GM18519 (cell line): ENCODE measurements at regions not wholly inside any gene's neighbourhood (a gene's known extent, or its start where the extent isn't known, plus 50 kb on each side); places are given as distances from the start of the nearest gene placed in this dataset.
"Not testable (repeated sequence)": the region's sequence is repeated elsewhere in the genome, so short reads cannot be mapped to it uniquely, and the experiment has no call there.

Experiments
- ATAC-seq: cut with Tn5 transposase; IDR thresholded peaks from one replicate; pipeline ENCODE4 v1.9.1; 2021; ENCODE audit warnings: mild to moderate bottlenecking, moderate library complexity; ENCODE audit not compliant: unreplicated experiment, low FRiP score

GRCh38 chr6:6724539-6725467, 136.3 kb downstream of the LY86 start:
- no peak for ATAC-seq

- ATAC-seq = no peak
Observed at GRCh38 chr6:6725468-6726209, 137.1 kb downstream of the LY86 start.

GRCh38 chr6:6728169-6728941, 139.8 kb downstream of the LY86 start:
- ATAC-seq = no peak

DNA sequence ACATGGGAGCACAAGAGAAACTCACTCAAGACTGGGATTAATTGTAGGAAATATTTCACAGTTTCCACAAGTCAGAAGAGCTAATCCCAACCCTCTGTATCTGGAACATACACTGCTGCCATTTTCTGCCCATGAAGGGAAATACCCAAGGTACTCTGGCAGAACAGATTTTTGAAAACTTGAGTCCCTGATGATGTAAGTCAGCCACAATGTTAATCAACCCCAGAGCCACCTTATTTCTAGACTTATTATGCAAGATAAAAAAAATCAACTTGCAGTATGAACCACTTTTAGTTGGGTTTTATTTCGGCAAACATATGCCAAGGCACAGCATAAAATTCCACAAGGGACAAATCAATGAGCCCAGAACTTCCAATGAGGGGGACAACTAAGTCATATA, 141.5 kb downstream of the LY86 start:
- ATAC-seq = no peak

DNA sequence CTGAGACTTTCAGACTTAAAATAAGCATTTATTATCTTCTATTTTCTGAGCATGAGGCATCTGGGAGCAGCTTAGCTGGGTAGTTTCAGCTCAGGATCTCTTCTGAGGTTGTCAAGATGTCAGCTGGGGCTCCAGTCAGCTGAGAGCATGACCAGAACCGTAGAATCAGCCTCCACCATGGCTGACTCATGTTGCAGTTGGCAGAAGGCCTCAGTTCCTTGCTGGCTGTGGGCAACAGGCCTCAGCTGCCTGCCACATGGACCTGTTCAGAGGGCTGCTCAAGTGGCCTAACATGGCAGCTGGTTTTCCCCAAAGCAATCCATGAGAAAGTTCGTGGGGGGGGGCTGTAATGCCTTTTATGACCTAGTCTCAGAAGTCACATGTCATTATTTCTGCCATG, 142.3 kb downstream of the LY86 start:
- ATAC-seq = no peak

GRCh38 chr6:6734479-6735465, 146.3 kb downstream of the LY86 start:
- ATAC-seq = no peak

DNA sequence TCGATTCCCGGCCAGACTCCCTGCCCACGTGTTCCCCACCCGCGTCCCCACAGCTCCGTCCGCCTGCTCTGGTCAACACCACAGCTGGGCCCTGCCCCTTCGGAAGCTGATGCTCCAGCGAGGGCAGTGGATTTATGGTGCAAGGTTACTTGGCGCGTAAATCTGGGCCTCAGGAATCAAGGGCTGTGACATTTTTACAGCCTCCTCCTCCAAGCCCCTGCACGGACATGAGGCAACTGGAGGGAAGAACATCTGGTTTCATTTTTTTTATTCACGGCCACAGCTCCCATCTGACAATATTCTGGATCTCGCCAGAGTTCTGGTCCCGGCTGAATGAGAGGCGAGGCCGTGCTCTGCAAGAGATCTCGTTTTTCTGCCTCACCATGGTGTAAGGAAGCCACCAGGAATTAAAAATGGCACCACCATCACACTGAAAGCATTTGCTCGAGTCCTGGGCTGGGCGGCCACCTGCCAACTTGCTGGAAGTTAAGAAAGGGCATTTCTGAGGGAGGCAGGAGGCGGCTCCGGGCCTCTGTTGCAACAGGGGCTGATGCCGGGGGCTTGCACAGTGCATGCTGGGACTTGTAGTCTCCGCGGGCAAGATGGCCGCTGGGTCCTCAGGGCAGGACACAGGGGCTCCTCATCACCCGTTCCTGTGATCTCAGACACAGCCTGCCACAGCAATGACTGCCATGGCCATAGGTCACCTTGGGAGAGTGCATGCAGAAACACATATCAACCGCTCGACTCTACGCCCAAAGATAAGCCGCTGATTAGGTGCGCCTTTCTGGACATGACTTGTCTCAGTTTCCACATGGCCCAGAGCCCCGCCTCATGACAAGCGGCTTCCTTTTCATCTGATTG, 148.5 kb downstream of the LY86 start:
- ATAC-seq = no peak

- ATAC-seq = no peak
Observed at GRCh38 chr6:6737671-6738070, 149.2 kb downstream of the LY86 start.

DNA sequence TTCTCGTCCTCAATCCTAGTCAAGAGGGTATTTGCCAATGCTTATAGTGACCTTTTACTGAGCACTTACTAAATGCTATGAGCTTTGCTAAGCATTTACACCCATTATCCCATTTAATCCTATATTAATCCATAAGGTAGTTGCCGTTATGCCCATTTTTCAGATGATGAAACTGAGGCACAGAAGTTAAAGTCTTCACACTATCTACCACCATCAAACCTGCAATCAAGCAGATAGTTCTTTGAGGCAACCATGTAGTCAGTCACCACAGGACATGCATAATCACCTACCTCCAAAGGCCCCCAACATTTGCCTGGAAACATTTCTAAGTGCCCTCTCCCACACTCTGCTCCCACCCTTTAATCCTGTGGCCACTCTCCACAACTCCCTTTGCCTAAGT, 149.6 kb downstream of the LY86 start:
- no peak for ATAC-seq

- no peak for ATAC-seq
Observed at GRCh38 chr6:6738922-6739716, 150.6 kb downstream of the LY86 start.

DNA sequence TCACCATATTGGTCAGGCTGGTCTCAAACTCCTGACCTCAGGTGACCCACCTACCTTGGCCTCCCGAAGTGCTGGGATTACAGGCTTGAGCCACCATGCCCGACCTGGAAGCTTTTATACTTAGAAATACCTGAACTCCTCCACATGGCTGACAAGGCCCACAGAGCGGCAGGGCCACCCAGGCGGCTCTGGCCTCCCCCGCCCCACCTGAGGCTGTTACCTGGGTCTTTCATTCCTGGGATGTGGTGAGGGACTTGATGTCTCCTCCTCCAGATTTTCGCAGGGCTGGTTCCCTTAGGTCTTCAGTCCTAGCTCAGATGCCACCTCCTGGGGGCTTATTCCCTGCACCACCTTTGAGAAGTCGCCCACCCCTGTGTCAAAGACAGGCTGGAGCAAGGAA, 152.1 kb downstream of the LY86 start:
- ATAC-seq = no peak

- no peak for ATAC-seq
Observed at GRCh38 chr6:6741264-6741663, 152.7 kb downstream of the LY86 start.

DNA sequence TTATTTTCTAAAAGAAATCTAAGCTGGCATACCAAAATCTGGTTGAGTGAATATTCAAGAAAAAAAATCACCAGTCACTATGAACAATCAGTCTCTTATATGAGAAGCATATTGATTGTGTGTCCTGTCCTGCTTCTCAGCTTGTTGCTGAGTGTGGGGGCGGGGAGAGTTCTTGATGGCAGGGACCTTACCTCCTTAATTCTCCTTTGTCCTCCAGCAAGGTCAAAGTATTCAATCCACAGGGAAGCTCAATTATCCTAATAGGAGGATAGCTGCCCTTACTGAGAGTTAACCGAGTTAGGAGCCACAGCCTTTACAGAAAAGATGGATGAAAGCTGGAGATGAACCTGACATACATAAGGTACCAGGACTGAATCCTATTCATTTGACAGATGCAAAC, 154.0 kb downstream of the LY86 start:
- ATAC-seq = no peak

DNA sequence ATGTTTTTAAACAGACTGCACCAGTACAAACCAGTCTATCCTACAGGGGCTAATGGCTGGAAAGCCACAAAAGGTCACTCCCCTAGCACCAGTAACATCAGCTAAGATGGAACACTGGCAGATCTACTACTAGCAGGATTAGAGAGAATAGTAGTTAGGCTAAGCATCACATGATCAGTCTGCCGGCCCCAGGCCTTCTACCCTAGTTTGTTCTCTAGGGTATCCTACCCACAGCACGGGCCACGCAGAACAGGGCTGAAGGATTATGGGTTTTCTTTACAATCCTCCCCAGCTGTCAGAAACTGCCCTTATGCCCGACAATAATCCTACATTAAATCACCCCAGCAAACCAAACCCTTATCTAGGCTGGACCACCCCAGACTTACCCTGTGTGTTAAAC, 156.0 kb downstream of the LY86 start:
- no peak for ATAC-seq

- not testable (repeated sequence) for ATAC-seq
Observed at GRCh38 chr6:6745637-6746332, 157.3 kb downstream of the LY86 start.

- ATAC-seq = no peak
Observed at GRCh38 chr6:6746333-6746969, 157.9 kb downstream of the LY86 start.

GRCh38 chr6:6746970-6747338, 158.4 kb downstream of the LY86 start:
- ATAC-seq = no peak
